Calu3 (cell line): ENCODE measurements at regions not wholly inside any gene's neighbourhood (a gene's known extent, or its start where the extent isn't known, plus 50 kb on each side); places are given as distances from the start of the nearest gene placed in this dataset.

Experiments used
- BruUV-seq: library from RNA; stranded (reverse); fragments of 400-500 nt; replicated peaks from 2 replicates; lab custom pipeline; 2021; lab: Mats Ljungman, UMichigan
- CTCF ChIA-PET: fragments of 300-600 bp; sonication (Branson Sonifier 250); formaldehyde crosslinking; loops from one replicate; lab custom pipeline; 2022; ENCODE audit warnings: antibody characterized with exemption; lab: Charles Lee
- DNase-seq: peaks from one replicate; pipeline ENCODE4 v3.0.0; 2022
- H3K27ac Mint-ChIP-seq: one replicate; pipeline ENCODE4 v1.8.0; 2022; ENCODE audit warnings: mixed read lengths; ENCODE audit not compliant: unreplicated experiment
- H3K27me3 Mint-ChIP-seq: one replicate; pipeline ENCODE4 v1.8.0; 2022; ENCODE audit warnings: mixed read lengths; ENCODE audit not compliant: unreplicated experiment
- H3K36me3 Mint-ChIP-seq: one replicate; pipeline ENCODE4 v1.8.0; 2022; ENCODE audit warnings: mild to moderate bottlenecking, moderate library complexity, mixed read lengths; ENCODE audit not compliant: insufficient read depth, unreplicated experiment
- H3K4me1 Mint-ChIP-seq: one replicate; pipeline ENCODE4 v1.8.0; 2022; ENCODE audit warnings: mild to moderate bottlenecking, low read depth, mixed read lengths; ENCODE audit not compliant: unreplicated experiment
- H3K4me3 Mint-ChIP-seq: one replicate; pipeline ENCODE4 v1.8.0; 2022; ENCODE audit warnings: mild to moderate bottlenecking, low read depth, moderate library complexity, mixed read lengths; ENCODE audit not compliant: unreplicated experiment
- H3K9me3 Mint-ChIP-seq: one replicate; pipeline ENCODE4 v1.8.0; 2022; ENCODE audit warnings: low read depth, mixed read lengths; ENCODE audit not compliant: unreplicated experiment
- CTCF ChIP-seq: fragments of 200-600 bp; IDR thresholded peaks from one replicate; pipeline ENCODE4 v1.8.0; 2022; ENCODE audit warnings: antibody characterized with exemption; ENCODE audit not compliant: unreplicated experiment
- intact Hi-C: fragments of 100-400 bp; cut with micrococcal nuclease; formaldehyde crosslinking; loops from one replicate; pipeline ENCODE4 v1.10.0; 2022; ENCODE audit not compliant: unreplicated experiment

GRCh38 chr2:81282151-81282769 lies 977.7 kb upstream of the LRRTM1 start:
- H3K4me1 Mint-ChIP-seq, result no peaks in the 10 kb centered on the region
- peaks cover 2% of the 10 kb centered on the region for H3K9me3 Mint-ChIP-seq
- no peaks in the 10 kb centered on the region for H3K36me3 Mint-ChIP-seq
- intact Hi-C loops, result no loop called here
- no TSS peak for BruUV-seq
- no peak for DNase-seq
- CTCF ChIA-PET, result no interaction called here
- no peak for TF ChIP-seq CTCF
- H3K4me3 Mint-ChIP-seq, result no peak overlapping the region
- no peak overlapping the region for H3K27ac Mint-ChIP-seq
- no peaks in the 10 kb centered on the region for H3K27me3 Mint-ChIP-seq

- H3K27ac Mint-ChIP-seq, result no peak overlapping the region
- no peak overlapping the region for H3K4me3 Mint-ChIP-seq
- no TSS peak for BruUV-seq
- no peaks in the 10 kb centered on the region for H3K4me1 Mint-ChIP-seq
- H3K36me3 Mint-ChIP-seq, result no peaks in the 10 kb centered on the region
- intact Hi-C loops, result no loop called here
- no peaks in the 10 kb centered on the region for H3K27me3 Mint-ChIP-seq
- no peak for TF ChIP-seq CTCF
- DNase-seq, result no peak
- CTCF ChIA-PET, result no interaction called here
- no peaks in the 10 kb centered on the region for H3K9me3 Mint-ChIP-seq
These were observed 972.0 kb upstream of the LRRTM1 start for GRCh38 chr2:81276595-81276994.

GRCh38 chr2:81266106-81266505 lies 961.6 kb upstream of the LRRTM1 start:
- Mint-ChIP-seq H3K27me3 (no peaks in the 10 kb centered on the region), H3K36me3 (no peaks in the 10 kb centered on the region), H3K27ac (no peak overlapping the region), H3K4me1 (peaks cover 6% of the 10 kb centered on the region), H3K9me3 (peaks cover 5% of the 10 kb centered on the region), H3K4me3 (no peak overlapping the region)
- intact Hi-C loops, result loop anchor here (10.0 kb wide), 1 partner anchor 61 kb away; no protein-coding TSS in a partner anchor
- no TSS peak for BruUV-seq
- DNase-seq, result peak; percentile 2
- CTCF ChIA-PET, result no interaction called here
- peak; percentile 24 for TF ChIP-seq CTCF

- H3K9me3 Mint-ChIP-seq, result peaks cover 5% of the 10 kb centered on the region
- H3K27ac Mint-ChIP-seq, result no peak overlapping the region
- peaks cover 6% of the 10 kb centered on the region for H3K36me3 Mint-ChIP-seq
- TF ChIP-seq CTCF, result no peak
- H3K4me3 Mint-ChIP-seq, result no peak overlapping the region
- CTCF ChIA-PET, result no interaction called here
- H3K27me3 Mint-ChIP-seq, result no peaks in the 10 kb centered on the region
- DNase-seq, result no peak
- intact Hi-C loops, result loop anchor here (10.0 kb wide), 1 partner anchor 59 kb away; no protein-coding TSS in a partner anchor
- peaks cover 6% of the 10 kb centered on the region for H3K4me1 Mint-ChIP-seq
- BruUV-seq, result no TSS peak
These were observed 959.4 kb upstream of the LRRTM1 start for GRCh38 chr2:81263989-81264388.
